Epithelial cell of esophagus (primary cell): ENCODE measurements at regions not wholly inside any gene's neighbourhood (a gene's known extent, or its start where the extent isn't known, plus 50 kb on each side); places are given as distances from the start of the nearest gene placed in this dataset.

Experiments used
- DNase-seq: peaks from one replicate; pipeline ENCODE4 v3.0.0; 2010; ENCODE audit warnings: low read depth
- H3K4me3 ChIP-seq: 2 replicates; pipeline ENCODE4 v1.5.1; 2011; ENCODE audit warnings: mild to moderate bottlenecking, low read length, control low read depth
- CTCF ChIP-seq: IDR thresholded peaks from 2 replicates; pipeline ENCODE4 v1.5.1; 2011; ENCODE audit warnings: low read depth, mild to moderate bottlenecking, low read length, control low read depth, inconsistent platforms; ENCODE audit not compliant: insufficient read depth; ENCODE audit errors: missing control alignments

DNA sequence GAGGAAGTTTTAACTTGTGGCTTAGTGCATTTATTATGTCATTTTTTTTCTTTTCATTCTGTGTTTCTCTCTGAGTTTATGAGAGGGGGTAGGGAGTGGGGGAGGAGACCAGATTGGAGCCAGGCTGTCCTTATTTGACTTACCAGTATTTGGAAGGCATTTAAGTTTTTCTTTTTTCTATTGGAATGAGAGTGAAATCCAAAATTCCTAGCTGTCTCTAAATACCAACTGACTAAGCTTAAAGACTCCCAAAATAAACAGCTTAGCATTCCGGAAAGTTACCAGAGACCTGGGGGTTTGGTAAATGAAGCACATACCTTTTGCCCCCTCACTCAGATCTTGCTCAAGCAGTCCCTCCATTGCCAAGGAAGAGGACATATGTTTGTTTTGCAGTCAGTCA, 581.9 kb upstream of the BRINP1 start:
- H3K4me3 ChIP-seq: no peak overlapping the region
- DNase-seq: no peak
- TF ChIP-seq CTCF: no peak

GRCh38 chr9:119945686-119946085, 576.5 kb upstream of the BRINP1 start:
- no peak overlapping the region for H3K4me3 ChIP-seq
- no peak for DNase-seq
- no peak for TF ChIP-seq CTCF

- no peak overlapping the region for H3K4me3 ChIP-seq
- TF ChIP-seq CTCF: no peak
These were observed 571.9 kb upstream of the BRINP1 start for GRCh38 chr9:119941091-119941490.

GRCh38 chr9:119938871-119939270, 569.6 kb upstream of the BRINP1 start:
- no peak overlapping the region for H3K4me3 ChIP-seq
- no peak for DNase-seq
- TF ChIP-seq CTCF: no peak

More at GRCh38 chr9:119941091-119941490, 571.9 kb upstream of the BRINP1 start:
- no peak for DNase-seq

- TF ChIP-seq CTCF: no peak
- DNase-seq: no peak
- no peak overlapping the region for H3K4me3 ChIP-seq
These were observed 565.3 kb upstream of the BRINP1 start for GRCh38 chr9:119934497-119934896.

DNA sequence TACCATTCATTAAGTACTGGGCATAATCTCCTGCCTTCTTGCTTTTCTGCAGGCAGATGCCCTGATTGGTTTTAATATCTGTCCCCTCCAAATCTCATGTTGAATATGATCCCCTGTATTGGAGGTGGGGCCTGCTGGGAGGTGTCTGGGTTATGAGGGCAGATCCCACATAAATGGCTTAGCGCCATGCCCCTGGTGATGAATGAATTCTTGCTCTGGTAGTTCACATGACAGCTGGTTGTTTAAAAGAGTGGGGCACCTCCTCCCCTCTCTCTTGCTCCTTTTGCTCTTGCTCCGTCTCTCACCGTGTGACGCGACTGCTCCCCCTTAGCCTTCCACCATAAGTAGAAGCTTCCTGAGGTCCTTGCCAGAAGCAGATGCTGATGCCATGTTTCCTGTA, 564.0 kb upstream of the BRINP1 start:
- DNase-seq: no peak
- no peak overlapping the region for H3K4me3 ChIP-seq
- no peak for TF ChIP-seq CTCF

- DNase-seq: no peak
These were observed 555.5 kb upstream of the BRINP1 start for GRCh38 chr9:119924736-119925135.

More at GRCh38 chr9:119924736-119925135, 555.5 kb upstream of the BRINP1 start:
- no peak overlapping the region for H3K4me3 ChIP-seq
- no peak for TF ChIP-seq CTCF
